GM12878 (cell line): ENCODE measurements at regions not wholly inside any gene's neighbourhood (a gene's known extent, or its start where the extent isn't known, plus 50 kb on each side); places are given as distances from the start of the nearest gene placed in this dataset.

ENCODE experiments used
- ATAC-seq: fragments of 200-7000 bp; cut with Tn5 transposase; 3 replicates; pipeline ENCODE4 v1.9.1; 2020; ENCODE audit warnings: mild to moderate bottlenecking, moderate library complexity
- BruUV-seq: library from RNA; stranded (reverse); fragments of 400-500 nt; replicated peaks from 2 replicates; lab custom pipeline; 2021; lab: Mats Ljungman, UMichigan
- CTCF ChIA-PET: fragments of 300-600 bp; sonication (Branson Sonifier 250); formaldehyde crosslinking; extraction: SDS; loops from one replicate; lab custom pipeline; 2021; ENCODE audit warnings: inconsistent platforms; lab: Yijun Ruan, JAX
- POLR2A ChIA-PET: fragments of 350-600 bp; formaldehyde crosslinking; extraction: SDS; loops from one replicate; lab custom pipeline; 2021; ENCODE audit warnings: inconsistent platforms; lab: Charles Lee
- RAD21 ChIA-PET: fragments of 300-600 bp; sonication (Branson Sonifier 250); formaldehyde crosslinking; loops from one replicate; lab custom pipeline; 2023; ENCODE audit warnings: antibody characterized with exemption; ENCODE audit not compliant: unreplicated experiment; lab: Charles Lee
- SMC1A ChIA-PET: fragments of 300-600 bp; sonication (Branson Sonifier 250); formaldehyde crosslinking; loops from one replicate; lab custom pipeline; 2023; ENCODE audit not compliant: unreplicated experiment, uncharacterized antibody; lab: Charles Lee
- DNase-seq: peaks from one replicate; pipeline ENCODE4 v3.0.0-alpha.2; 2011; ENCODE audit warnings: low read depth, low spot score
- FAIRE-seq: peaks from 3 replicates; lab custom pipeline; 2011; peaks lifted over from hg19 to GRCh38; lab: Jason Lieb, UNC
- H2AFZ ChIP-seq: 2 replicates; pipeline ENCODE4 v1.6.0; 2011; ENCODE audit warnings: low read depth, low read length, control low read depth; ENCODE audit not compliant: control insufficient read depth
- H3K27ac ChIP-seq: 2 replicates; pipeline ENCODE4 v1.5.1; 2011; ENCODE audit warnings: control low read depth; ENCODE audit not compliant: control insufficient read depth, insufficient read depth
- H3K27me3 ChIP-seq, 2 experiments: replicated peaks in 1 of 2; 2 replicates each; pipeline versions ENCODE4 v1.6.0 to v1.6.1; 2011; ENCODE audit warnings: low read length in 1 of 2; ENCODE audit not compliant: control insufficient read depth in 2 of 2, insufficient read depth in 2 of 2
- H3K36me3 ChIP-seq, 2 experiments: 2 replicates each; pipeline ENCODE4 v1.5.1; 2011; ENCODE audit warnings: low read length in 1 of 2; ENCODE audit not compliant: control insufficient read depth in 2 of 2, insufficient read depth in 2 of 2
- H3K4me1 ChIP-seq: 2 replicates; pipeline ENCODE4 v1.6.1; 2011; ENCODE audit warnings: mild to moderate bottlenecking, low read length, moderate library complexity, mixed read lengths; ENCODE audit not compliant: control insufficient read depth, insufficient read depth
- H3K4me2 ChIP-seq: 2 replicates; pipeline ENCODE4 v1.6.0; 2011; ENCODE audit warnings: control low read depth; ENCODE audit not compliant: control insufficient read depth, insufficient read depth
- H3K4me3 ChIP-seq: fragments of 200-600 bp; sonication (generic); 2 replicates; pipeline ENCODE4 v1.5.1; 2016
- H3K79me2 ChIP-seq: 2 replicates; pipeline ENCODE4 v1.6.0; 2011; ENCODE audit warnings: low read length; ENCODE audit not compliant: control insufficient read depth, insufficient read depth
- H3K9ac ChIP-seq: 2 replicates; pipeline ENCODE4 v1.8.0; 2011; ENCODE audit warnings: low read length, control low read depth, mixed read lengths; ENCODE audit not compliant: control insufficient read depth, insufficient read depth
- H3K9me3 ChIP-seq: replicated peaks from 3 replicates; pipeline ENCODE4 v1.5.1; 2011; ENCODE audit warnings: mild to moderate bottlenecking, low read length; ENCODE audit not compliant: control insufficient read depth, insufficient read depth
- H4K20me1 ChIP-seq: 2 replicates; pipeline ENCODE4 v1.6.0; 2011; ENCODE audit not compliant: control insufficient read depth, insufficient read depth
- BCL11A ChIP-seq: IDR thresholded peaks from 2 replicates; pipeline ENCODE4 v1.6.1; 2011; ENCODE audit warnings: low read depth, low read length
- ETV6 ChIP-seq, 2 experiments: fragments of 450-650 bp in 1 of 2; IDR thresholded peaks in 1 of 2; conservative IDR thresholded peaks in 1 of 2; 2 replicates each; pipeline ENCODE4 v1.6.1; 2014; ENCODE audit warnings: antibody characterized with exemption in 1 of 2, borderline replicate concordance in 1 of 2, low read depth in 1 of 2, mild to moderate bottlenecking in 1 of 2, moderate library complexity in 1 of 2
- EZH2 ChIP-seq: IDR thresholded peaks from 2 replicates; pipeline ENCODE4 v1.6.1; 2012; ENCODE audit warnings: low read depth, mild to moderate bottlenecking, control low read depth, inconsistent platforms, low read length, borderline replicate concordance; ENCODE audit not compliant: control insufficient read depth
- FOS ChIP-seq: IDR thresholded peaks from 3 replicates; pipeline ENCODE4 v1.6.1; 2011; ENCODE audit warnings: borderline replicate concordance; ENCODE audit not compliant: insufficient read length; ENCODE audit errors: extremely low read depth
- FOXK2 ChIP-seq: fragments of 450-650 bp; IDR thresholded peaks from 2 replicates; pipeline ENCODE4 v1.6.1; 2017; ENCODE audit warnings: mild to moderate bottlenecking, moderate library complexity
- JUND ChIP-seq: IDR thresholded peaks from 2 replicates; pipeline ENCODE4 v1.6.1; 2012; ENCODE audit warnings: low read depth, mild to moderate bottlenecking, low read length, improper control_type of control experiment, moderate library complexity
- POLR2A ChIP-seq: IDR thresholded peaks from 2 replicates; pipeline ENCODE4 v1.6.1; 2011; ENCODE audit warnings: low read depth, mild to moderate bottlenecking, low read length
- SUZ12 ChIP-seq: fragments of 200-600 bp; sonication (generic); IDR thresholded peaks from one replicate; pipeline ENCODE4 v1.6.1; 2018; ENCODE audit warnings: antibody characterized with exemption, mild to moderate bottlenecking; ENCODE audit not compliant: unreplicated experiment
- YBX1 ChIP-seq: fragments of 450-650 bp; IDR thresholded peaks from 2 replicates; pipeline ENCODE4 v1.6.1; 2016; ENCODE audit warnings: antibody characterized with exemption
- ZNF24 ChIP-seq: fragments of 450-650 bp; IDR thresholded peaks from 2 replicates; pipeline ENCODE4 v1.6.1; 2017; ENCODE audit warnings: antibody characterized with exemption, mild to moderate bottlenecking
- ZNF687 ChIP-seq: fragments of 450-650 bp; IDR thresholded peaks from 2 replicates; pipeline ENCODE4 v1.6.1; 2017; ENCODE audit warnings: mild to moderate bottlenecking, moderate library complexity
- ZSCAN29 ChIP-seq: fragments of 450-650 bp; IDR thresholded peaks from 2 replicates; pipeline ENCODE4 v1.6.1; 2017; ENCODE audit warnings: mild to moderate bottlenecking, moderate library complexity
- WGBS: methylation state at CpG from one replicate; pipeline ENCODE4 v1.1.6; 2016; ENCODE audit warnings: low lambda C conversion rate; ENCODE audit not compliant: insufficient replicate concordance, insufficient coverage; ENCODE audit errors: missing lambda C conversion rate; 5-methylcytosine and 5-hydroxymethylcytosine counted together
- in situ Hi-C: fragments of 300-500 bp; cut with MboI; formaldehyde crosslinking; loops from 9 replicates; pipeline ENCODE4 v1.14.3; 2018; ENCODE audit warnings: mixed read lengths
- intact Hi-C: fragments of 100-400 bp; cut with micrococcal nuclease; formaldehyde crosslinking; loops from one replicate; pipeline ENCODE4 v1.14.2; 2022; ENCODE audit not compliant: unreplicated experiment
- TF ChIP-seq, protein P1 (sequence below): fragments of 150-350 bp; IDR thresholded peaks from 2 replicates; pipeline ENCODE4 v1.6.1; 2014; ENCODE audit warnings: mild to moderate bottlenecking, low read depth, low read length

GRCh38 chr22:48275412-48275811 lies 1513.0 kb downstream of the TBC1D22A start:
- Histone ChIP-seq H3K9ac (no peak overlapping the region), H2AFZ (no peak overlapping the region), H3K9me3 (no peaks in the 10 kb centered on the region; the same call in 2 of the 3 replicates), H3K79me2 (no peaks in the 10 kb centered on the region), H3K4me1 (no peaks in the 10 kb centered on the region), H3K4me2 (no peak overlapping the region), H4K20me1 (no peaks in the 10 kb centered on the region), H3K27ac (no peak overlapping the region), H3K4me3 (no peak overlapping the region), H3K27me3 (no peaks in the 10 kb centered on the region), H3K36me3 (no peaks in the 10 kb centered on the region)
- in situ Hi-C loops, result no loop called here
- FAIRE-seq, result no peak
- WGBS, result 56% methylated on average over 10 of the region's 10 CpGs
- no peak for DNase-seq
- RAD21 ChIA-PET, result no interaction called here
- TF ChIP-seq BCL11A (no peak), FOXK2 (no peak), EZH2 (no peak), SUZ12 (no peak), POLR2A (no peak), ZNF687 (no peak), YBX1 (no peak), JUND (no peak), ZNF24 (no peak), FOS (no peak), ZSCAN29 (no peak), ETV6 (conservative IDR thresholded peaks at IDR 0.05 in 1 of 2, IDR thresholded peaks at IDR 0.05 in 1 of 2; ENCODE audit: borderline replicate concordance in 1 of 2, low read depth in 1 of 2) (no peak)
- TF ChIP-seq, protein P1, sequence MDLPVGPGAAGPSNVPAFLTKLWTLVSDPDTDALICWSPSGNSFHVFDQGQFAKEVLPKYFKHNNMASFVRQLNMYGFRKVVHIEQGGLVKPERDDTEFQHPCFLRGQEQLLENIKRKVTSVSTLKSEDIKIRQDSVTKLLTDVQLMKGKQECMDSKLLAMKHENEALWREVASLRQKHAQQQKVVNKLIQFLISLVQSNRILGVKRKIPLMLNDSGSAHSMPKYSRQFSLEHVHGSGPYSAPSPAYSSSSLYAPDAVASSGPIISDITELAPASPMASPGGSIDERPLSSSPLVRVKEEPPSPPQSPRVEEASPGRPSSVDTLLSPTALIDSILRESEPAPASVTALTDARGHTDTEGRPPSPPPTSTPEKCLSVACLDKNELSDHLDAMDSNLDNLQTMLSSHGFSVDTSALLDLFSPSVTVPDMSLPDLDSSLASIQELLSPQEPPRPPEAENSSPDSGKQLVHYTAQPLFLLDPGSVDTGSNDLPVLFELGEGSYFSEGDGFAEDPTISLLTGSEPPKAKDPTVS, result no peak
- no peak for ATAC-seq
- CTCF ChIA-PET, result no interaction called here
- POLR2A ChIA-PET, result no interaction called here
- SMC1A ChIA-PET, result interaction anchor here (1.0 kb wide), 1 partner anchor 110 kb away, joined by 3 read pairs; no protein-coding TSS in a partner anchor
- intact Hi-C loops, result no loop called here
- BruUV-seq, result no TSS peak
